Endothelial cell of umbilical vein (primary cell): ENCODE measurements at regions not wholly inside any gene's neighbourhood (a gene's known extent, or its start where the extent isn't known, plus 50 kb on each side); places are given as distances from the start of the nearest gene placed in this dataset.

Source experiments
- BruUV-seq: library from RNA; stranded (reverse); fragments of 400-500 nt; replicated peaks from 2 replicates; lab custom pipeline; 2021; lab: Mats Ljungman, UMichigan
- CTCF ChIA-PET: fragments of 300-600, 350-600 bp; sonication (Branson Sonifier 250); formaldehyde crosslinking; loops from one replicate; lab custom pipeline; 2021; ENCODE audit warnings: antibody characterized with exemption, inconsistent platforms; lab: Charles Lee
- POLR2A ChIA-PET: fragments of 300-600, 350-600 bp; sonication (Branson Sonifier 250); formaldehyde crosslinking; loops from one replicate; lab custom pipeline; 2021; ENCODE audit warnings: antibody characterized with exemption, inconsistent platforms; lab: Charles Lee
- DNase-seq: peaks from one replicate; pipeline ENCODE4 v3.0.0-alpha.2; 2011; ENCODE audit warnings: low read depth, low spot score
- FAIRE-seq: peaks from 2 replicates; lab custom pipeline; 2011; peaks lifted over from hg19 to GRCh38; lab: Jason Lieb, UNC
- H2AFZ ChIP-seq: 2 replicates; pipeline ENCODE4 v1.6.0; 2012; ENCODE audit warnings: low read depth, low read length, control low read depth, inconsistent platforms
- H3K27ac ChIP-seq: 2 replicates; pipeline ENCODE4 v1.5.1; 2011; ENCODE audit warnings: low read depth, mild to moderate bottlenecking, control low read depth, low read length, moderate library complexity; ENCODE audit not compliant: insufficient read depth
- H3K27me3 ChIP-seq, 2 experiments: 2 replicates each; pipeline versions ENCODE4 v1.6.0 to v1.6.1; 2011; ENCODE audit warnings: low read length in 2 of 2, mixed read lengths in 1 of 2; ENCODE audit not compliant: control insufficient read depth in 2 of 2, insufficient read depth in 2 of 2
- H3K36me3 ChIP-seq, 2 experiments: 2 replicates in 1 of 2; 3 replicates in 1 of 2; pipeline ENCODE4 v1.5.1; 2011; ENCODE audit warnings: low read length in 2 of 2, mild to moderate bottlenecking in 1 of 2, moderate library complexity in 1 of 2; ENCODE audit not compliant: control insufficient read depth in 2 of 2, insufficient read depth in 2 of 2; ENCODE audit errors: extremely low read depth in 1 of 2
- H3K4me1 ChIP-seq: 3 replicates; pipeline ENCODE4 v1.5.1; 2011; ENCODE audit warnings: mild to moderate bottlenecking, low read length; ENCODE audit not compliant: control insufficient read depth, insufficient read depth; ENCODE audit errors: extremely low read depth
- H3K4me2 ChIP-seq: 2 replicates; pipeline ENCODE4 v1.6.1; 2011; ENCODE audit warnings: low read length, control low read depth, mixed read lengths; ENCODE audit not compliant: insufficient read depth
- H3K4me3 ChIP-seq, 3 experiments: fragments of 200-600 bp in 1 of 3; sonication (generic), shearing (Covaris generic) in 1 of 3; replicated peaks in 1 of 3; 2 replicates each; pipeline ENCODE4 v1.5.1; 2011 to 2016; ENCODE audit warnings: control low read depth in 3 of 3, low read length in 3 of 3, mild to moderate bottlenecking in 2 of 3, inconsistent platforms in 1 of 3, low read depth in 1 of 3, moderate library complexity in 1 of 3; ENCODE audit not compliant: insufficient read depth in 1 of 3
- H3K79me2 ChIP-seq: 2 replicates; pipeline ENCODE4 v1.6.0; 2012; ENCODE audit warnings: low read length, inconsistent platforms; ENCODE audit not compliant: control insufficient read depth, insufficient read depth
- H3K9ac ChIP-seq: replicated peaks from 2 replicates; pipeline ENCODE3; 2011; ENCODE audit warnings: low read length, control low read depth; ENCODE audit not compliant: insufficient read depth; ENCODE audit errors: extremely low read depth
- H3K9me1 ChIP-seq: replicated peaks from 3 replicates; pipeline ENCODE4 v1.6.0; 2011; ENCODE audit warnings: mild to moderate bottlenecking, low read length; ENCODE audit not compliant: control insufficient read depth, insufficient read depth; ENCODE audit errors: extremely low read depth
- H3K9me3 ChIP-seq: replicated peaks from 2 replicates; pipeline ENCODE4 v1.5.1; 2012; ENCODE audit warnings: low read length, inconsistent platforms; ENCODE audit not compliant: control insufficient read depth, insufficient read depth
- H4K20me1 ChIP-seq: replicated peaks from 2 replicates; pipeline ENCODE3; 2011; ENCODE audit warnings: mild to moderate bottlenecking, low read length; ENCODE audit not compliant: control insufficient read depth, insufficient read depth; ENCODE audit errors: extremely low read depth
- CTCF ChIP-seq, 2 donors: IDR thresholded peaks; 1 replicate in 1 of 2; 2 replicates in 1 of 2; pipeline ENCODE4 v1.5.1; 2011; ENCODE audit warnings: low read length in 2 of 2, mild to moderate bottlenecking in 2 of 2, moderate library complexity in 2 of 2, control low read depth in 1 of 2, inconsistent platforms in 1 of 2, low read depth in 1 of 2; ENCODE audit not compliant: insufficient read depth in 1 of 2; ENCODE audit errors: extremely low read depth in 1 of 2
- EZH2 ChIP-seq: IDR thresholded peaks from 2 replicates; pipeline ENCODE4 v1.6.1; 2012; ENCODE audit warnings: borderline replicate concordance, low read depth, mild to moderate bottlenecking, moderate library complexity, low read length, inconsistent platforms; ENCODE audit not compliant: severe bottlenecking
- FOS ChIP-seq: IDR thresholded peaks from 2 replicates; pipeline ENCODE4 v1.6.1; 2011; ENCODE audit warnings: mild to moderate bottlenecking, low read length, moderate library complexity, borderline replicate concordance; ENCODE audit not compliant: insufficient read depth
- GATA2 ChIP-seq: IDR thresholded peaks from 2 replicates; pipeline ENCODE4 v1.7.0; 2011; ENCODE audit warnings: low read depth, mild to moderate bottlenecking, moderate library complexity, mixed read lengths, low read length; ENCODE audit not compliant: insufficient read length, insufficient read depth
- JUN ChIP-seq: IDR thresholded peaks from 2 replicates; pipeline ENCODE4 v1.6.1; 2011; ENCODE audit warnings: borderline replicate concordance, low read depth; ENCODE audit not compliant: insufficient read length, insufficient read depth
- MYC ChIP-seq: IDR thresholded peaks from one replicate; pipeline ENCODE4 v1.6.1; 2011; ENCODE audit warnings: mild to moderate bottlenecking, low read depth, low read length
- POLR2A ChIP-seq: IDR thresholded peaks from 2 replicates; pipeline ENCODE4 v1.6.1; 2012; ENCODE audit warnings: low read depth, mild to moderate bottlenecking, control low read depth, low read length
- POLR2AphosphoS5 ChIP-seq: IDR thresholded peaks from 2 replicates; pipeline ENCODE4 v1.6.1; 2012; ENCODE audit warnings: low read depth, mild to moderate bottlenecking, control low read depth, low read length, moderate library complexity; ENCODE audit not compliant: insufficient read depth
- dilution Hi-C: fragments of 300-500 bp; cut with MboI; formaldehyde crosslinking; loops from one replicate; pipeline ENCODE4 v1.15.0; 2019; ENCODE audit warnings: low sequenced_read_pairs; ENCODE audit not compliant: extremely low pct_ligation_motif_present
- intact Hi-C: fragments of 100-400 bp; cut with micrococcal nuclease; formaldehyde crosslinking; loops from one replicate; pipeline ENCODE4 v1.10.0; 2022
- TF ChIP-seq, protein P1 (sequence below): IDR thresholded peaks from 2 replicates; pipeline ENCODE4 v1.6.1; 2011; ENCODE audit not compliant: insufficient read depth, insufficient read length

DNA sequence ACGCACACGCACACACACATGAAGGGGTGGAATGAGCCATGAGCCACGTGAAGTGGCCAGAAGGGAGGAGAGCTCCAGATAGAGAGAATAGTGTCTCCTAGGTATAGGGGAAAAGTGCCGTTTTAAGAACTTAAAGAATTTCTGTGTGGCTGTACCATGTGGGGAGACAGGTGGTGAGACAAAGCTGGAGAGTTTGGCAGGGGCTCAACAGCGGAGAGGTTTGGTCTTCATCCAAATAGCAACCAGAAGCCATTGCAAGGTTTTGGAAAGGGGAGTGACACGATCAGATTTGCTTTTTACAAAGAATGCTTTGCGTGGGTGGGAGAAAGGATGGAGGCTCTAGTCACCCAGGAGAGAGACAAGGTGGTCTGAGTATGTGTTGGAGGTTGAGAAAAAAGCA lies 146.0 kb downstream of the IL20RB start:
- no TSS peak for BruUV-seq
- no peak overlapping the region for H2AFZ ChIP-seq
- no peaks in the 10 kb centered on the region for H3K9me3 ChIP-seq
- DNase-seq (no peak), FAIRE-seq (no peak)
- no peak overlapping the region for H3K27ac ChIP-seq
- H4K20me1 ChIP-seq, result no peaks in the 10 kb centered on the region
- H3K36me3 ChIP-seq, result no peaks in the 10 kb centered on the region
- H3K4me1 ChIP-seq, result no peaks in the 10 kb centered on the region
- no peak overlapping the region for H3K4me3 ChIP-seq
- H3K27me3 ChIP-seq, result peaks cover 10 to 14% of the 10 kb centered on the region in 2 experiments
- dilution Hi-C loops, result no loop called here
- ChIA-PET CTCF (no interaction called here), POLR2A (no interaction called here)
- intact Hi-C loops, result loop anchor here (2.0 kb wide), 1 partner anchor 71 kb away; no protein-coding TSS in a partner anchor
- no peak overlapping the region for H3K4me2 ChIP-seq
- no peaks in the 10 kb centered on the region for H3K9me1 ChIP-seq
- TF ChIP-seq FOS (no peak), GATA2 (no peak), EZH2 (no peak), JUN (no peak), POLR2A (no peak), POLR2AphosphoS5 (no peak), CTCF (IDR thresholded peaks at IDR 0.05; ENCODE audit: extremely low read depth in 1 of 2, insufficient read depth in 1 of 2, low read depth in 1 of 2, low read length in 2 of 2) (no peak), MYC (no peak)
- TF ChIP-seq, protein P1, sequence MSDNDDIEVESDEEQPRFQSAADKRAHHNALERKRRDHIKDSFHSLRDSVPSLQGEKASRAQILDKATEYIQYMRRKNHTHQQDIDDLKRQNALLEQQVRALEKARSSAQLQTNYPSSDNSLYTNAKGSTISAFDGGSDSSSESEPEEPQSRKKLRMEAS, result no peak
- no peaks in the 10 kb centered on the region for H3K79me2 ChIP-seq
- no peak overlapping the region for H3K9ac ChIP-seq
